Inflammatory macrophage treated with lipopolysaccharide for 4 hours (primary cell): ENCODE measurements at regions not wholly inside any gene's neighbourhood (a gene's known extent, or its start where the extent isn't known, plus 50 kb on each side); places are given as distances from the start of the nearest gene placed in this dataset.
A peak's percentile ranks its signal among the peaks of the same experiment; 100 is the strongest.

Source experiments
- DNase-seq: peaks from one replicate; pipeline ENCODE4 v3.0.0-alpha.2; 2020

DNA sequence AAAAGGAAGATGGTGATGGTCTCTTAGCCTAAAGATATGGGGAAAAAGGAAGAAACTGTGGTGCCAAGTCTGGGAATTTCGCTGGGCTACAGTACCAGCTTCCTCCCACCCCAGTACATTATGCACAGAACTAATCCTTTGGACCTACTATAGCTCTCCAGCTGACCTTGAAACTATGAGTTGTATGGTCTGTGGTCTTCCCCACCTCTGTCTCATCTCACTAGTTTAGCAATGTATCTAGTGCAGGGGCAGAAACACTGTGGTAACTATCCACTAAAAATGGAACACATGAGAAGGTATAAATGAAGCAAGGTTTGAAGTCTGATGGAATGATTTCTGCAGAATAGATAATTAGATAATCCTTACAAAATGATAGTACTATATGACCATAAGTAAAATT, 190.4 kb upstream of the CCDC150 start:
- DNase-seq, result no peak

DNA sequence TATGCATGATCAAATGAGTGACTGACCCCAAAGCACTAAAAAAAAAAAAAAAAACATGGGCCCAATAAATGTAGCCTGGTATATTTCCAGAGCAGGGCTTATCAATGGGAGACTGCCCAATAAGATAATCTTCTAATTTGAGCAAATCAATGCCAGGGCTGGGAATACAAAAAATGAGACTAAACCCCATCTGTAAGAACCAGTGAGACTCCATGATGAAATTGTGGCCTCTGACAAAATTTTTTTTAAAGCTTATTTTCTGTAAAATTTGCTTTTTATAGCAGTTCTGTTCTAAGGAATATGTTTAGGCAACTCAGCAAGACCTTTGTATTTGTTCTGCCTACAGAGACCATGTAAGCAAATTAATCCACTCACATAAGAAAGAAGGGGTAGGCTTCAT, 186.8 kb upstream of the CCDC150 start:
- no peak for DNase-seq

- DNase-seq, result peak; percentile 33
Measured at GRCh38 chr2:196453613-196454047, 185.9 kb upstream of the CCDC150 start.

DNA sequence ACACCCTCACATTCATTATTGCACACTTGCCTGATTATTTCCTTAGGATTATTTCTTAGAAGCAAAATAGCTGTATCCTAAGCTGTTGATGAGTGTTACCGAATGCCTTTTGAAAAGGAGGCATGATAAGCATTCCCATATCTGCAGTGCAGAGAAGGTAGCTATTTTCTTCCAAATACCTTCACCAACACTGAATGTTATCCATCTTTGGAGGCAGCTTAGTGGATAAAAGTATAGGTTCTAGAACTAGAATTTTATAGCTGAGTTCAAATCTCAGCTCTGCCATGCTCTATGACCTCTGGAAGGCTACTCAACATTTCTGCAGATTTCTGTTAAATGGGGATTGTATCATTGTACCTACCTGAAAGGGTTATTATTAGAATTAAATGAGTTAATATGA, 185.0 kb upstream of the CCDC150 start:
- DNase-seq, result no peak

DNA sequence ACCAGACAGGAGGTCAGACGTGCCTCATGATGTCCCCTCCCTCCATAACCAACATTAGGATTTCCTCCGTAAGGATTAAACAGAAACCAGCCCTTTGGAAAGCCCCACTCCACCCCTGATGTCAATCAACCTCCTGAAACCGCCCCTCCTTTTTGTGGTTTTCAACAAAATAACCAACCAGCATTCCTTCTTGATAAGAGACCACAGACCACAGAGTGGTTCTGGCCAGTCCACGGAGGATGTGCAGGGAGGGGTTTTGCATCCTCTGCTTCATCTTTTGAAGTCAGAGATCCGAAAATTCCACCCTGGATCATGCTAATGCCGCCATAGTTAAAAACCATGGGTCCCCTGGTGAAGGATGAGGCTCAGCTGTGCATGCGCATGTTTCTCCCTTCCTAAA, 180.0 kb upstream of the CCDC150 start:
- no peak for DNase-seq

GRCh38 chr2:196463706-196464105, 175.8 kb upstream of the CCDC150 start:
- no peak for DNase-seq

GRCh38 chr2:196464311-196464710, 175.2 kb upstream of the CCDC150 start:
- DNase-seq, result no peak

DNA sequence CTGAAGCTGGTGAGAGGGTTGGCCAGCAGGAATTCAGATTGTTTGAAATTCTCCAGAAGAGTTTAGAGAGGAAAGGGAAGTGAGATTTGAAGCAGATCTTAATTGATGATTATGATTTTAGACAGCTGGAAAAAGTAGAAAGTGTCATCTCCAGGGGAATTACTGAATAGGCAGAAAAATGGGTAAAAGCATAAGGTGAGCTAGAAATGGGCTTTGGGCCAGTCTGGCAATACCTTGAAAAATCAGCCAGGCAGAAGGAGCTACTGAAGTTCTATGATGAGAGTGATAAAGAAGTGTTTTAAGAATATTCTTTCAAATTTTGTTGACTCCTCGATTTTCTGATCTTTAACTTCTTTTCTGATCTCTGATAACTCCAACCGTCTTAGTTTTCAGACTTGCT, 172.9 kb upstream of the CCDC150 start:
- no peak for DNase-seq

DNA sequence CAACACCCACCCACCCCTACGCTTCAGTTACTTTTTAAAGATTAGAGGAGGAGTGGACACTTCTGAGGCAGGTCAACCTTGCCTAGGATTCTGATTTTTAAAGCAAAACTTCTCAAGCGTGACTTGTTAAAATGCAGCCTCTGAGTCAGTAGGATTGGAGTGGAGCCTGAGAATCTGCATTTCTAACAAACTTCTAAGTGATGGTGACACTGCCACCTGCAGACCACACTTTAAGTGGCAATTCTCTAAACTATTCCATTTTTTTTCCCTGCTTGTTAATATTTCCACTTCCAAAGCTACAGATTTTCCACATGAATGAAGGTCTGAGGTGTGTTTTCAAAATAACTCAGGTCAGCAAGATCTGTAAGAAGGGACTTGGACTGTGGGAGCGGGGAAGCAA, 171.1 kb upstream of the CCDC150 start:
- DNase-seq, result no peak

- no peak for DNase-seq
Measured at GRCh38 chr2:196473617-196474016, 165.9 kb upstream of the CCDC150 start.

DNA sequence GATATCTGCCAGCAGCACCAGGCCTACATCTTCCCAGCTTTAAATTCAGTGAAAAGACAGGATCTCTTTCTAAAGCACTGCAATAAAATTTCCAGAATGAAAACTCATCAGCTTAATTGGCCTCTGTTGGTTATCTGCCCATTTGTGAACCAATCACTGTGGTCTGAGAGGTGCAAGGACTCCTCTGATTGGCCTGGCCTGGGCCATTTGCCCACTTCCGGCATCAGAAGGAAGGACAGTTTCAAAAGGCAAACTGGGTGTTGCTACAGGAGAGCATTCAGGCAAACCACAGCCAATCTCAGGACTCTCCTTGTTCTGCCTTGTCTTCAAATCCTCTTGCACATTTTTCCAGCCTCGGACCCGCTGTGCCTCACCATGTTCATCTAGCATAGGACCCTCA, 163.9 kb upstream of the CCDC150 start:
- DNase-seq, result no peak

- no peak for DNase-seq
Measured at GRCh38 chr2:196478588-196478987, 160.9 kb upstream of the CCDC150 start.

- DNase-seq, result peak; percentile 4
Measured at GRCh38 chr2:196479350-196479749, 160.2 kb upstream of the CCDC150 start.

- DNase-seq, result no peak
Measured at GRCh38 chr2:196480653-196481323, 158.7 kb upstream of the CCDC150 start.

DNA sequence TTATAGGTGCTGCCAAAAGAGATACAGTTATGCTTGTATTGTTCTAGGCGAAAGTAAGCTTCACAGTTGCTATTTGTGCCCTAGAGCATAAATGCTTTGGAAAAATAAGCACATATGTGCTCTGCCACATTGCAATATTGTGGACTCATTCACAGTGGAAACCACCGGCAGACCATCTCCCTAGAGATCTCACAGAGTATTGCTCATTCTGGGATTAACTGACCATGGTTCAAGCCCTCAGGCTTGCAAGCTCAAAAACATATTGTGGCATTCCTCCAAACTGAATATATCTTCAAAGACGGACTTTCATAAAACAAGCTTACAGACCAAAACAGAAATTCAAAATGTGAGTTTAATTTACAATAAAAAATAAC, 158.2 kb upstream of the CCDC150 start:
- no peak for DNase-seq

DNA sequence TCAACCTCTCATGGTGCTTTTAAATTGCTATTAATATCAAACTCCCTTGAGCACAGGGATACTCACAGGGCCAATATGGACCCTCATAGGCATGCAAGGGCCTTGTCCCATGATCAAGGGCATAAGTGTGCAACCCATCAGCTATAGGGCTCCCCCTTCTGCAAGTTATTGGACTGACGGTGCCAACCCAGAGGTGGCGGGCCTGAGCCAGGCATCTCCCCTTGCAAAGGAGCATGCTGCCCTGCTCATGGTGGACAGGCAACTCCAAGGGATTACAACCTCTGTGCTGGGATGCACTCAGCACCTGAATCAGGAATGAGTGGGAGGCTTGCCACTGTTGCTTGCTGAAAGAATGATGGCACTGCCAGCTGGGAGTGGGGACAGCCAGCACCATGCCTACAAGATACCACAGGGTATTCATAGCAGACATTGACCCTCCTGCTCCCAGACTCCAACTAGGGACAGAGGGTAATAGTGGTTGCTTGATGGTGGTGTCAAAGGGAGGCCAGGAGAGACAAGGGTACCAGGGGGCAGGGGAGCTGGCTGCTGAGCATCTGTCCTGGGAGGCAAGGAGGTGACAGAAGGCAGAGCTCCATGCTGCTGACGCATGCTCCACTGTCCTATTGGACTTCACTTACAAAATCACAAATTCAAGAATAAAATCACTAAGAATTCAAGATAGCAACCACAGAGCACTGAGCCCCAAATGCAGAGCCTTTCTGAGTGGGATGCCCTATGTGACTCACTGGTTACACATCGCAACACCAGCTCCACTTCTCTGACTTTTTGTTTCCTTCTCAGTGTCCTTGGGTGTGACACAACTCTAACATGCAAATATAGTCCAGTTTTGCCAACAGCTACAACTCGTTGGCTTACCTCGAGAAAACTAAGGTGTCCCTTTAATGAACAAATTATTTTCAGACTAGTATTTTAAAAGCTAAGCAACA, 157.1 kb upstream of the CCDC150 start:
- peak; percentile 31 for DNase-seq

- DNase-seq, result no peak
Measured at GRCh38 chr2:196486146-196486545, 153.4 kb upstream of the CCDC150 start.

DNA sequence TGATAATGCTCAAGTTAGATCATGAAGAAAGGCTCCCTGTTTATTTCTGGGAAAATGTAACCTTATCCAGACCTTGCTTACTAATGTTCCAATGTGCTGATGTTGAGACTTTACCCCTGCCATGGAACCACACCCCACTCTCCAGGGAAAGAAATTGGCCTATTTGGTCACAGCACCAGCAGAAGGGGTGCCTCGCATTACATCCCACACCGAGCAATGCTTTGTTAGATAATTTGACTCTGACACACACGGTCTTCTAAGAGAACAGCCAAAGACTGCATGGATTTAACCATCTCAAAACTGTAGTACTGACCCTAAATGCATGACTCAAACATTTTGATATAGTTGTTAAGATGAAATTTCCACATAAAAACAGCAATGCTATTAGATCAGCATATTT, 152.1 kb upstream of the CCDC150 start:
- DNase-seq, result no peak

GRCh38 chr2:196489371-196489770, 150.1 kb upstream of the CCDC150 start:
- no peak for DNase-seq

- no peak for DNase-seq
Measured at GRCh38 chr2:196492946-196493345, 146.6 kb upstream of the CCDC150 start.

- no peak for DNase-seq
Measured at GRCh38 chr2:196498962-196499361, 140.6 kb upstream of the CCDC150 start.

DNA sequence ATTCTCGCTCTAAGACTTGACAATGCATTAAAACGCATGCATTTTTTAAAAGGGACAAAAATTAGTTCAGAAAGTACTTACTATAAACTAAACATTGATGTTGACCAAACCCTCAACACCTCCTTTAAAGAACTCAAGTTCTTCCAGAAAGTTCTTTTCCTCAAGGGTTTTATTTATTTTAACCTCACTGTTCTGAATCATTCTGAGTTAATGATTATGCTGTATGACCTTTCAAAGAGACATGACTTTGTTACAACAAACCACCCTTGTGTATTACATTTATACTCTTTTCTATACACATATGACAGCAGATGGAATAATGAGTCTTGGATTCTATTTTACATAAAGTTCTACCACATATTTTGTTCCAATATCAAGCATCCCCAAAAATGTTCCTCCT, 139.8 kb upstream of the CCDC150 start:
- DNase-seq, result no peak

DNA sequence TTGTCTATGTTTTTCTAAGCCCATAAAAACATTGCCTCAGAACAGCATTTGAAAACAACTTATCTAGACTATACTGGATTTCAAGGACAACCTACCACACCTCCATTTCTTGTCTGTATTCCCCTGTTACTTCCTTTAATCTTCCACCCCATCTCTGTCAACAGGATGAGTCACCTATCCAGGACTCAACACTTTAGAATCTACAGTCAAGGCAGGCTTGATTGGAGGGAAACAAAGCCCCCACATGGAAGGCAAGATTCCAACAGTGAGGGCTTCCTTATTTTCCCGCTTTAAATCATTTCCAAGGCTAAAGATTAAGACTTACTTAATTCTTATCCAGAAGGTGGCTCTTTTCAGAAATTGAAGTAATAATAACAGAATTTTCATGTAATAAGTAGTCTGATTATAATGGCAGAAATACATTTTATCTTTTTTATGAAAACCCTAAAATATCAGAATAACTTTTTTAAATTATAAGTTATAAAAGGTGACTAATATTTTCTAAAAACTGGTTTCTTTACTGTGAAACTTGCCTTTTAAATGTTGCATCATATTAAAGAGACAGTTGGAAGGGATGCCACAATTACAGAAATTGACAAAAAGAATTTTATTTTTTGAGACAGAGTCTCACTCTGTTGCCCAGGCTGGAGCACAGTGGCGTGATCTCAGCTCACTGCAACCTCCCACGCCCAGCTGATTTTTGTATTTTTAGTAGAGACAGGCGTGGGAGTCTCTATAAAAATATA, 138.7 kb upstream of the CCDC150 start:
- DNase-seq, result no peak

DNA sequence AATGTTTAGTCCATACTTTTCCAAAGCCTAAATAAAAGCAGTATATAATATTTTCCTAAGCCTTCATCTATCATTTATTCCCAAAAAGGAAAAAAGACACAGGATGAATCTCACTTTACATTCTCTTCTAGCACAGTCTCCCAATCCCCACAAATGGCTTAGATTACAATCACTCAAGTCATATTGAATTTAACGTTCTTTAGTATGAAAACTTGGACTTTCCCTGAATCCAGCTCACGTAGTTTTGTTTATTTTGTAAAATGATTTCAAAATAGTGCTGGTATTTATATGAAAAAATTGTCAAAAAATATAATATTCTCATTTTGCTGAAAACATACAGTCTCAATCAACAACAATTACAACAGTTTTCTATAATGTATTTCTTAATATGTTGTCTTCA, 137.7 kb upstream of the CCDC150 start:
- DNase-seq, result no peak
